ENCODE measurements at regions not wholly inside any gene's neighbourhood (a gene's known extent, or its start where the extent isn't known, plus 50 kb on each side); places are given as distances from the start of the nearest gene placed in this dataset.

GRCh38 chr17:70787721-70788300, 618.5 kb downstream of the KCNJ2 start:
- DNase-seq (ENCODE audit: low spot score), result no peak

DNA sequence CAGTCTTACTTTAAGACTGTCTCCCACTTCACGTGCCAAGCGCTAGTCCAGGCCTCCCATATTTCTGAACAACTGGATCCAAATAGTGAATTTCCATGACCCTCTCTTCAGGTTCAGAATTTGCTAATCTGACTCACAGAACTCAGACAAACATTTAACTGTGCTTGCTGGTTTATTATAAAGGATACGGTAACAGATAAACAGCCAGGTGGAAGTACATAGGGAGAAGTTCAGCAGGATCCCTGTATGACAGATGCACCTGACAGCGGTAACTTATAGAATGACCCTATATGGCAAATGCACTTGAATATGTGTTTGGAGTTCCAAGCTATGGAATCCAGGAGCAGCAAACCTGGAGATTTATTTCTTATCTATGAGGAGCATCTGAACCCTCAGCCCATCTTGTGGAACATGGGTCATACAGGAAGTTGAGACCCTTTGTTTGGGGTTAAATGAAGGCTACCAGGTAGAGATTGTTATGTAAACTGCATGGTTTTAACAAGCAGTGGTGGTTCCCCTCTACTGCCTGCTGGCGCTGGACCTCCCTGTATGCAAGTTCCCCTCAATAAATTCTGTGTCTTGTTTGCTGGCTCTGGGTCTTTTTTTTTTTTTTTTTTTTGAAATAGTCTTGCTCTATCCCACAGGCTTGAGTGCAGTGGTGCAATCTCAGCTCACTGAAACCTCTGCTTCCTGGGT, 622.6 kb downstream of the KCNJ2 start:
- DNase-seq (ENCODE audit: low spot score), result no peak

GRCh38 chr17:70794738-70795137, 625.4 kb downstream of the KCNJ2 start:
- no peak for DNase-seq (ENCODE audit: low spot score)

GRCh38 chr17:70795620-70796019, 626.3 kb downstream of the KCNJ2 start:
- DNase-seq (ENCODE audit: low spot score), result no peak

- DNase-seq (ENCODE audit: low spot score), result no peak
These were observed 627.4 kb downstream of the KCNJ2 start for GRCh38 chr17:70796757-70797156.

DNA sequence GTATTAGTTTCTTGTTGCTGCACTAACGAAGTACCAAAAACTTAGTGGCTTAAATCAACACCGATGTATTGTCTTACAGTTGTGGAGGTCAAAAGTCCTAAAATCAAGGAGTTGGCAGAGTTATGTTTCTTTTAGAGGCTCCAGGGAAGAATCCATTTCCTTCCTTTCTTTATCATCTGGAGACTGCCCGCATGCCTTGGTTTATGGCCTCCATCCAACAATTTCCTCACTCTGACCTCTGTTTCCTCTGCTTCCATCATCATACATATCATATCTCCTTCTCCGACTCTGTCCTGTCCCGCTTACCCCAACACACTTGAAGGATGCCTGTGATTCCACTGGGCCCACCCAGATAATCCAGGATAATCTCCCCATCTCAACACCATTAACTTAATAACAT, 627.8 kb downstream of the KCNJ2 start:
- DNase-seq (ENCODE audit: low spot score), result no peak

- peak; percentile 26 for DNase-seq (ENCODE audit: low spot score)
These were observed 634.8 kb downstream of the KCNJ2 start for GRCh38 chr17:70804161-70804560.

DNA sequence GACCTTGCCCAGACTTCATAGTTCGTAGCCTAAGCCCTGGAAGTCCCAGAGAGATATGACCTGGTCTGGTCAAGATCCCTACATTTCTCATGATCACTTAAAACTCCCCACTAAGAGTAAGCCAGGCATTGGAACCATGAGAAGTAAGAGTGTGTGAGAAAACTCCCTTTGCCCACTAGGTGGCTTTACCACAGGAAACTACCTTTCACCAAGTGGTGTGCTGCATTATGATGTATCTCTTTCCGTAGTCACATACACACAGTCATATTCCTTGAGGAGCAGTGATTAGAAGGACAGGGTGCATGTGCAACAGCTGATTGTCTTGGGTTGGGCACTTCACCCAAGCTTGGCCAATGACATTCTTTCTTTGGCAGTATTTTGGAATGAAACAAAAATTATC, 639.3 kb downstream of the KCNJ2 start:
- DNase-seq (ENCODE audit: low spot score), result peak; percentile 42

GRCh38 chr17:70810609-70811008, 641.3 kb downstream of the KCNJ2 start:
- no peak for DNase-seq (ENCODE audit: low spot score)

DNA sequence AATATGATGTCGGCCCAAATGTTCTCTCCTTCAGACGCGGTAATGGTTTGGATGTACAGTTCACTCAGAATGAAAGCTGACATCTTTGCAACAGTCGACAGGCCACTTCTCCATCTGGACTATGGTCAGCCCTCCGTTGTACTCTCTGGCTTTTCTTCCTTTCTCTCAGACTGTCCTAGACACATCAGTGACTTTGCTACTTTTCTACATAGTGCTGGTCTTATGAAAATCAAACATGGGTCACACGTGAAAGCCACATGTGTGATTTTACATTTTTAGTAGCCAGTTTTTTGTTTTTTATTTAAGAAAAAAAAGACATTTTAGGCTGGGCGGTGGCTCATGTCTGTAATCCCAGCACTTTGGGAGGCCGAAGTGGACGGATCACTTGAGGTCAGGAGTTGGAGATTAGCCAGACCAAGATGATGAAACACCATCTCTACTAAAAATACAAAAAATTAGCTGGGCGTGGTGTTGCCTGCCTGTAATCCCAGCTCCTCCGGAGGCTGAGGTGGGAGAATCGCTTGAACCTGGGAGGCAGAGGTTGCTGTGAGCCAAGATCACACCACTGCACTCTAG, 644.1 kb downstream of the KCNJ2 start:
- DNase-seq (ENCODE audit: low spot score), result peak; percentile 45

GRCh38 chr17:70819183-70819582, 649.9 kb downstream of the KCNJ2 start:
- DNase-seq (ENCODE audit: low spot score), result no peak

DNA sequence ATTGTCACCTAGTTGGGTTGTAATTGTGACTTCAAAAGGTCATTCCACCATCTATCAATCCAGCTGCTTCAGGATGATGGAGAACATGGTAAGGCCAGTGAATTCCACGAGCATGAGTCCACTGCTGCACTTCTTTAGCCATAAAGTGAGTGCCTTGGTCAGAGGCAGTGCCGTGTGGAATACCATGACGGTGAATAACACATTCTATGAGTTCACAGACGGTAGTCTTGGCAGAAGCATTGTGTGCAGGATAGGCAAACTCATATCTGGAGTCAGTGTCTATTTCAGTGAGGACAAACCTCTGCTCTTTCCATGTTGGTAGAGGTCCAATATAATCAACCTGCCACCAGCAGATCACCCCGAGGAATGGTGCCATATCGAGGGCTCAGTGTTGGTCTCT, 650.9 kb downstream of the KCNJ2 start:
- DNase-seq (ENCODE audit: low spot score), result no peak

GRCh38 chr17:70825321-70826125, 656.2 kb downstream of the KCNJ2 start:
- DNase-seq (ENCODE audit: low spot score), result no peak

GRCh38 chr17:70829876-70830275, 660.5 kb downstream of the KCNJ2 start:
- DNase-seq (ENCODE audit: low spot score), result no peak

DNA sequence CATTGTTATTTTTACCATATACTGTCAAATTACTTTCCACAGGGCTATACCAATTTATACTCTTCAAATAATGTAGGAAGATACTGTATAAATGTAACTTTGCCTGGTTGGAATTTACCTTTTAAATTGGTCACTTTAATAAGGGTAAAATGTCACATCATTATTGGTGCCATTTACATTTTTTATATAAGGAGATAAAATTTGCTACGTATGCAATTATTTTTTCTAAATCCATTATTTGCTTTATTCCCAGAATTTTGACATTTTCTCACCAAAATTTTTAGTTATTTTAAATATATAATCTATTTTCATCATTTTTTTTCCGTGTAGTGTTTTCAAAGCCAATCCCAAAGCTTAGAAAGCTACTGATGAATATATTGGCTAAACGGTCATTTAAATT, 664.7 kb downstream of the KCNJ2 start:
- DNase-seq (ENCODE audit: low spot score), result no peak

GRCh38 chr17:70848785-70849184, 679.5 kb downstream of the KCNJ2 start:
- peak; percentile 34 for DNase-seq (ENCODE audit: low spot score)

DNA sequence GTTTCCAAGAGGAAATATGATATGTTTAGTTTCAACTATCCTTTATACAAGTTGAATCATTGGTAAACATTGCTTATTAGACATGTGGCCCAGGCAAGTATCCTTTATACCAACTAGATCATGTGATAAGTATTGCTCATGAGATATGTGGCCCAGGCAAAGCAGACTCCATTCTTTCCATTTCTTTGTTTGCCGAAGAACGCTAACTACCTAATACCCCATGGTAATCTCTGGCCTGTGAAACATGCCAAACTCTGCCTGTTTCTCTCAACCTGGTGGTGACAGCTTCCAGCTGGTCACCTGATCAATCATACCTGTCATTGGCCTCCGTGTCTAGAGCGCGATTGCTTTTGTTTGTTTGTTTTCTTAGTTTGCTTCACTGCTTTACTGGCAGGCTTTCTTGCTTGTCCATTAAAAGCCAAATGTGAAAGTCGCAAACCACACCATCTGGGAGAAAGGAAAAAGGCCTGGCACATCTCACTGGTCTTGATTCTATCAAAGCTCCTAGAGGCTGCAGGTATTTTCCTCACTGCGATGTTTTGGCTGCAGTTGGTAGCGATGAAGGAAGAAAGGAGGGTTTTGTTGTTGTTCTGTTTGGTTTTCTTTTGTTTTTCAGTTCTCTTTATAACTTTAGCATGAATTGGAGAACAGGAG, 686.2 kb downstream of the KCNJ2 start:
- no peak for DNase-seq (ENCODE audit: low spot score)

DNA sequence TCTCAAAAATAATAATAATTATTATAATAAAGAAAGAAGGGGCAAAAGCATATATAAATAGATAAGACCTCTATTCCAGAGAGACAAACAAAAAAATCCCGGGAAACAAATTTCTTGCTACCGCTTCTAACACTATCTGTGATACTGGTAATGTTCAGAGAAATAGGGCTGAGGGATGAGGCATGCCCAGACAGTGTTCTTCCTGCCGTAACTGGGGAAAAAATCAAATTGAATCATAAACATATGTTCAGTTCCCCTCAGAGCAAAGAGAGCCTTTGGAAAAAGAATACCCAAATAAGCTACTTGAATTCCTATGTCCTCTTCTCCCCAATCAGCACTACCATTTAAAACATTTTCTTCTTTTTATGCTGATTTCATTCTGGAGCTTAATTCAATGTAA, 688.0 kb downstream of the KCNJ2 start:
- no peak for DNase-seq (ENCODE audit: low spot score)

GRCh38 chr17:70859829-70860228, 690.5 kb downstream of the KCNJ2 start:
- DNase-seq (ENCODE audit: low spot score), result no peak

- no peak for DNase-seq (ENCODE audit: low spot score)
These were observed 693.0 kb downstream of the KCNJ2 start for GRCh38 chr17:70862295-70862694.

- DNase-seq (ENCODE audit: low spot score), result peak; percentile 5
These were observed 694.3 kb downstream of the KCNJ2 start for GRCh38 chr17:70863436-70864248.

Data from A172 (cell line).